Trophoblast cell (in vitro differentiated cells and primary cell): ENCODE measurements at regions not wholly inside any gene's neighbourhood (a gene's known extent, or its start where the extent isn't known, plus 50 kb on each side); places are given as distances from the start of the nearest gene placed in this dataset.

Experiments
- DNase-seq, 2 donors: peaks; one replicate each; pipeline ENCODE4 v3.0.0-alpha.2; 2016
- H2AFZ ChIP-seq: 2 replicates; pipeline ENCODE4 v1.6.1; 2013; ENCODE audit warnings: low read length, moderate library complexity, mild to moderate bottlenecking; ENCODE audit not compliant: insufficient read depth, poor library complexity
- H2AK5ac ChIP-seq: 2 replicates; pipeline ENCODE4 v1.6.1; 2013; ENCODE audit warnings: mild to moderate bottlenecking, low read length
- H2BK120ac ChIP-seq: 2 replicates; pipeline ENCODE4 v1.6.1; 2013; ENCODE audit warnings: low read length, mild to moderate bottlenecking, moderate library complexity; ENCODE audit not compliant: insufficient read depth, poor library complexity
- H2BK12ac ChIP-seq: 2 replicates; pipeline ENCODE4 v1.6.1; 2013; ENCODE audit warnings: mild to moderate bottlenecking, low read length, moderate library complexity
- H2BK5ac ChIP-seq: 2 replicates; pipeline ENCODE4 v1.6.1; 2013; ENCODE audit warnings: low read length, low read depth, moderate library complexity, mild to moderate bottlenecking; ENCODE audit not compliant: poor library complexity
- H3K14ac ChIP-seq: 2 replicates; pipeline ENCODE4 v1.6.1; 2013; ENCODE audit warnings: mild to moderate bottlenecking, low read length
- H3K18ac ChIP-seq: 2 replicates; pipeline ENCODE4 v1.6.1; 2013; ENCODE audit warnings: mild to moderate bottlenecking, low read length
- H3K23ac ChIP-seq: 2 replicates; pipeline ENCODE4 v1.6.1; 2013; ENCODE audit warnings: low read length
- H3K27ac ChIP-seq: 2 replicates; pipeline ENCODE4 v1.5.1; 2013; ENCODE audit warnings: low read depth, mild to moderate bottlenecking, inconsistent platforms, low read length, moderate library complexity
- H3K27me3 ChIP-seq: 2 replicates; pipeline ENCODE4 v1.6.1; 2013; ENCODE audit warnings: inconsistent platforms, mild to moderate bottlenecking, low read length, moderate library complexity; ENCODE audit not compliant: insufficient read depth
- H3K36me3 ChIP-seq, 2 experiments: 1 replicate in 1 of 2; 2 replicates in 1 of 2; pipeline ENCODE4 v1.6.1; 2013; ENCODE audit warnings: low read length in 2 of 2, mild to moderate bottlenecking in 2 of 2, moderate library complexity in 1 of 2; ENCODE audit not compliant: insufficient read depth in 2 of 2, control insufficient read depth in 1 of 2
- H3K4ac ChIP-seq: 2 replicates; pipeline ENCODE4 v1.6.1; 2013; ENCODE audit warnings: low read depth, mild to moderate bottlenecking, low read length, moderate library complexity
- H3K4me1 ChIP-seq, 2 experiments: 1 replicate in 1 of 2; 2 replicates in 1 of 2; pipeline ENCODE4 v1.6.1; 2013; ENCODE audit warnings: low read length in 2 of 2, mild to moderate bottlenecking in 2 of 2, moderate library complexity in 1 of 2; ENCODE audit not compliant: insufficient read depth in 2 of 2, control insufficient read depth in 1 of 2
- H3K4me2 ChIP-seq: 2 replicates; pipeline ENCODE4 v1.6.1; 2013; ENCODE audit warnings: inconsistent platforms, mild to moderate bottlenecking, low read length, moderate library complexity
- H3K4me3 ChIP-seq: 2 replicates; pipeline ENCODE4 v1.5.1; 2013; ENCODE audit warnings: mild to moderate bottlenecking, low read depth, low read length, inconsistent platforms
- H3K79me1 ChIP-seq: one replicate; pipeline ENCODE4 v1.6.1; 2013; ENCODE audit warnings: low read length
- H3K79me2 ChIP-seq: 2 replicates; pipeline ENCODE4 v1.6.1; 2013; ENCODE audit warnings: low read length, mild to moderate bottlenecking; ENCODE audit not compliant: control insufficient read depth, insufficient read depth, poor library complexity
- H3K9ac ChIP-seq: 2 replicates; pipeline ENCODE4 v1.6.1; 2013; ENCODE audit warnings: mild to moderate bottlenecking, low read length
- H3K9me3 ChIP-seq: 2 replicates; pipeline ENCODE4 v1.6.1; 2013; ENCODE audit warnings: low read depth, mild to moderate bottlenecking, control low read depth, inconsistent platforms, low read length; ENCODE audit not compliant: insufficient read depth
- H4K12ac ChIP-seq: 2 replicates; pipeline ENCODE4 v1.6.1; 2013; ENCODE audit warnings: low read depth, mild to moderate bottlenecking, low read length, moderate library complexity
- H4K8ac ChIP-seq: 2 replicates; pipeline ENCODE4 v1.6.1; 2013; ENCODE audit warnings: low read depth, mild to moderate bottlenecking, low read length, moderate library complexity
- H4K91ac ChIP-seq: one replicate; pipeline ENCODE4 v1.6.1; 2013; ENCODE audit warnings: low read depth, mild to moderate bottlenecking, low read length, moderate library complexity
- WGBS: extraction: QIAGEN DNeasy Blood & Tissue Kit; methylation state at CpG from one replicate; pipeline ENCODE4 v1.1.7; 2013; ENCODE audit warnings: missing lambda C conversion rate; ENCODE audit not compliant: insufficient read length, insufficient coverage; ENCODE audit errors: extremely low coverage; 5-methylcytosine and 5-hydroxymethylcytosine counted together

GRCh38 chr17:418421-418751 lies 65.8 kb upstream of the RPH3AL start:
- no peak overlapping the region for H2AFZ ChIP-seq
- H3K4me3 ChIP-seq = no peak overlapping the region
- H2AK5ac ChIP-seq = no peak overlapping the region
- no peaks in the 10 kb centered on the region for H3K36me3 ChIP-seq
- H2BK12ac ChIP-seq = no peak overlapping the region
- H2BK120ac ChIP-seq = no peak overlapping the region
- H4K12ac ChIP-seq = no peak overlapping the region
- H3K4me2 ChIP-seq = no peak overlapping the region
- H3K27me3 ChIP-seq = no peaks in the 10 kb centered on the region
- WGBS = no CpG with 5 or more reads among the region's 8 CpGs
- H3K9ac ChIP-seq = no peak overlapping the region
- no peak overlapping the region for H3K18ac ChIP-seq
- DNase-seq = no peak
- no peak overlapping the region for H2BK5ac ChIP-seq
- H3K23ac ChIP-seq = no peak overlapping the region
- no peaks in the 10 kb centered on the region for H3K4me1 ChIP-seq
- no peak overlapping the region for H4K91ac ChIP-seq
- H3K9me3 ChIP-seq = peaks cover 2% of the 10 kb centered on the region
- H3K4ac ChIP-seq = no peak overlapping the region
- no peaks in the 10 kb centered on the region for H3K79me1 ChIP-seq
- no peak overlapping the region for H4K8ac ChIP-seq
- H3K14ac ChIP-seq = no peak overlapping the region
- H3K79me2 ChIP-seq = no peaks in the 10 kb centered on the region
- no peak overlapping the region for H3K27ac ChIP-seq

- Histone ChIP-seq H3K27me3 (no peaks in the 10 kb centered on the region), H3K4me2 (no peak overlapping the region), H2AK5ac (no peak overlapping the region), H3K36me3 (no peaks in the 10 kb centered on the region), H3K79me1 (no peaks in the 10 kb centered on the region), H2AFZ (no peak overlapping the region), H4K91ac (no peak overlapping the region), H2BK120ac (no peak overlapping the region), H3K9me3 (peaks cover 2% of the 10 kb centered on the region), H2BK12ac (no peak overlapping the region), H4K12ac (no peak overlapping the region), H3K27ac (no peak overlapping the region), H3K14ac (no peak overlapping the region), H4K8ac (no peak overlapping the region), H3K9ac (no peak overlapping the region), H3K4me3 (no peak overlapping the region), H3K4ac (no peak overlapping the region), H2BK5ac (no peak overlapping the region), H3K79me2 (no peaks in the 10 kb centered on the region), H3K23ac (no peak overlapping the region), H3K4me1 (peaks cover 0 to under 1% of the 10 kb centered on the region in 2 experiments), H3K18ac (no peak overlapping the region)
- no peak for DNase-seq
- no CpG with 5 or more reads among the region's 16 CpGs for WGBS
Observed at GRCh38 chr17:417691-418420, 65.2 kb upstream of the RPH3AL start.

GRCh38 chr17:416293-417206 lies 63.9 kb upstream of the RPH3AL start:
- Histone ChIP-seq H3K9me3 (peaks cover 2% of the 10 kb centered on the region), H3K18ac (no peak overlapping the region), H3K27ac (no peak overlapping the region), H3K79me2 (peaks cover 2% of the 10 kb centered on the region), H3K27me3 (no peaks in the 10 kb centered on the region), H3K14ac (no peak overlapping the region), H3K4me3 (no peak overlapping the region), H3K23ac (no peak overlapping the region), H4K91ac (no peak overlapping the region), H2AFZ (no peak overlapping the region), H4K8ac (no peak overlapping the region), H4K12ac (no peak overlapping the region), H3K9ac (no peak overlapping the region), H2BK12ac (no peak overlapping the region), H3K36me3 (no peaks in the 10 kb centered on the region), H3K4me2 (no peak overlapping the region), H2AK5ac (no peak overlapping the region), H2BK5ac (no peak overlapping the region), H3K79me1 (no peaks in the 10 kb centered on the region), H3K4ac (no peak overlapping the region), H3K4me1 (peaks cover 0 to 5% of the 10 kb centered on the region in 2 experiments), H2BK120ac (no peak overlapping the region)
- DNase-seq = no peak
- WGBS = no CpG with 5 or more reads among the region's 23 CpGs

- H3K4me3 ChIP-seq = no peak overlapping the region
- no peaks in the 10 kb centered on the region for H3K27me3 ChIP-seq
- no peak overlapping the region for H3K4ac ChIP-seq
- no peak overlapping the region for H2AFZ ChIP-seq
- H3K79me1 ChIP-seq = peaks cover 8% of the 10 kb centered on the region
- no peak overlapping the region for H3K4me2 ChIP-seq
- no peak overlapping the region for H2BK120ac ChIP-seq
- no peak for DNase-seq
- H3K79me2 ChIP-seq = peaks cover 6% of the 10 kb centered on the region
- H3K27ac ChIP-seq = no peak overlapping the region
- H3K14ac ChIP-seq = no peak overlapping the region
- no peak overlapping the region for H4K12ac ChIP-seq
- H2BK12ac ChIP-seq = no peak overlapping the region
- H4K91ac ChIP-seq = no peak overlapping the region
- H3K36me3 ChIP-seq = no peaks in the 10 kb centered on the region
- whole genome bisulfite sequencing = no CpG with 5 or more reads among the region's 25 CpGs
- H3K9ac ChIP-seq = no peak overlapping the region
- H3K4me1 ChIP-seq = peaks cover 4 to 12% of the 10 kb centered on the region in 2 experiments
- H3K9me3 ChIP-seq = peaks cover 2% of the 10 kb centered on the region
- no peak overlapping the region for H3K18ac ChIP-seq
- no peak overlapping the region for H3K23ac ChIP-seq
- no peak overlapping the region for H4K8ac ChIP-seq
- no peak overlapping the region for H2BK5ac ChIP-seq
- no peak overlapping the region for H2AK5ac ChIP-seq
Observed at GRCh38 chr17:413706-414380, 61.2 kb upstream of the RPH3AL start.
